C1 segment of cervical spinal cord (tissue), 14 donors: ENCODE measurements at regions not wholly inside any gene's neighbourhood (a gene's known extent, or its start where the extent isn't known, plus 50 kb on each side); places are given as distances from the start of the nearest gene placed in this dataset.

Experiments used
- DNase-seq, 14 donors: peaks; one replicate each; lab custom pipeline; 2025; lab: John Stamatoyannopoulos, UW

DNA sequence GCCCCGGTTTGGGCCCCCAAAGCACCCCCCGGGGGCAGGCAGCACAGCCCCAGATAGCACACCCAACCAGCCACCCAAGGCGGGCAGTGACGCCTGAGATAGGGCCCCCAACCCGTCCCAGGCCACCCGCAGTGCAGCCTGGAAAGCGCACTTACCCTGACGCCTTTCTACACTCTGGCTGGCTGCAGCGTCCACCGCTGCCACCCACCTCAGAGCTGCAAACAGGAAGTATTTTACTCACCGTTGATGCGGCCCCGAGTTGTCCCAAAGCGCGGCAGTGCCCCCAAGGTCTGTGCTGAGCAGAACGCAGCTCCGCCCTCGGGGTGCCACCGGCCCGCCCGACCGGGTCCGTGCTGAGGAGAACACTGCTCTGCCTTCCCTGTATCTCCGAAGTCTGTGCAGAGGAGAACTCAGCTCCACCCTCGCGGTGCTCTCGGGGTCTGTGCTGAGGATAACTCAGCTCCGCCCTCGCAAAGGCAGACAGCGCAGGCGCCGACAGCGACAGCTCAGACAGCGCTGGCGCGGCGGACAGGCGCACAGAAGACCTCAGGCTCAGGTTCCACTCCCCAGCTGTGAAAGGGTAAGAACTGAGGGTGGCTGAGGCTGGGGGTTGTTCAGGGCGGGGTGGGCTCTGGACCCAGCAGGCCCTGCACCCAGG is 786.9 kb downstream of the CDY1 start:
- no peak for DNase-seq

DNA sequence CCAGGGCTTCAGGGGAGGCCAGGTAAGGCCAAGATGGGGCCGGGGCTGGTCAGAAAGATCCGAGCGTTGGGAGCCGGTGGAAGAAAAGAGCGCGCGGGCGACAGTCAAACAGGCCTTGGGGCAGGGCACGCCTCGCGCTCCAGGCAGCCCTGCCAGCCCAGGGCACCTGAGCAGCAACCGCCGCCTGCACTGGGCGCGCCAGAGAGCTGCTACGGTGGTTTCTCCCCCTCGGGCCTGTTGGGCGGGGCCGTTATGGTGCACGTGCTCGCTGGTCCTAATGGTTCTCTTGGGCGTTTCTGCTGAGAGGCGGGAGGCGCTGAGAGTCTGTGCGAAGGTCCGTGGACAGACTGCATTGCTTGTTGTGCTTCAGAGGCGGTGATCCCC is 787.4 kb downstream of the CDY1 start:
- no peak for DNase-seq
